PFSK-1 (cell line): ENCODE measurements at regions not wholly inside any gene's neighbourhood (a gene's known extent, or its start where the extent isn't known, plus 50 kb on each side); places are given as distances from the start of the nearest gene placed in this dataset.

ENCODE experiments used
- FOXP2 ChIP-seq: optimal IDR thresholded peaks from 2 replicates; pipeline ENCODE3; 2011; ENCODE audit warnings: borderline replicate concordance, control low read depth, inconsistent platforms; ENCODE audit not compliant: insufficient read depth; ENCODE audit errors: extremely low read length, extremely low read depth
- POLR2AphosphoS5 ChIP-seq: IDR thresholded peaks from 2 replicates; pipeline ENCODE4 v1.6.1; 2012; ENCODE audit warnings: low read depth, mild to moderate bottlenecking, control low read depth, low read length, moderate library complexity
- SIN3A ChIP-seq: IDR thresholded peaks from 2 replicates; pipeline ENCODE4 v1.6.1; 2012; ENCODE audit warnings: mild to moderate bottlenecking, low read length, moderate library complexity, borderline replicate concordance; ENCODE audit not compliant: insufficient read depth
- TAF1 ChIP-seq: IDR thresholded peaks from 2 replicates; pipeline ENCODE4 v1.6.1; 2012; ENCODE audit warnings: low read length, control low read depth, borderline replicate concordance; ENCODE audit not compliant: insufficient read depth
- TF ChIP-seq, protein P1 (sequence below), 2 experiments: IDR thresholded peaks; 2 replicates each; pipeline versions ENCODE4 v1.6.1 to v1.8.0; 2011 to 2012; ENCODE audit warnings: low read depth in 2 of 2, low read length in 2 of 2, control low read depth in 1 of 2, inconsistent platforms in 1 of 2, mild to moderate bottlenecking in 1 of 2, moderate library complexity in 1 of 2; ENCODE audit not compliant: insufficient read depth in 1 of 2

DNA sequence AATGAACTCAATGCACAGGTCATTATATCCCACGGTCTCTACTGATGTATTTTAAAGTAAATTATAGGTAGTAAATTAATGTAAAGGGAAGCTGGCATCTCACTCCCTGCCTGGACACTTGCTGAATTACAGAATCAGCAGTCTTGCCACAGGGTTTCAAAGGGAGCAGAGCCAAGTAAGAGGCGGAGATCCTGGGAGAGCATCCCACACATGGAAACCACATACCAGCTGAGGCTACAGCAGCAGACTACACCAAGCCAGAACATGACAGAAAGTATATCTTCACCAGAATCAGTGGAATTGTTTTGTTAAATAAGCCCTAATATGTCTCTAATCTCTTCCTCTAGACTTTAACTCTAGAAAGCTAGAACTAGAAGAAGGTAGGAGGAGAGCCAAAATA is 1689.2 kb upstream of the WWC1 start:
- TF ChIP-seq, protein P1, sequence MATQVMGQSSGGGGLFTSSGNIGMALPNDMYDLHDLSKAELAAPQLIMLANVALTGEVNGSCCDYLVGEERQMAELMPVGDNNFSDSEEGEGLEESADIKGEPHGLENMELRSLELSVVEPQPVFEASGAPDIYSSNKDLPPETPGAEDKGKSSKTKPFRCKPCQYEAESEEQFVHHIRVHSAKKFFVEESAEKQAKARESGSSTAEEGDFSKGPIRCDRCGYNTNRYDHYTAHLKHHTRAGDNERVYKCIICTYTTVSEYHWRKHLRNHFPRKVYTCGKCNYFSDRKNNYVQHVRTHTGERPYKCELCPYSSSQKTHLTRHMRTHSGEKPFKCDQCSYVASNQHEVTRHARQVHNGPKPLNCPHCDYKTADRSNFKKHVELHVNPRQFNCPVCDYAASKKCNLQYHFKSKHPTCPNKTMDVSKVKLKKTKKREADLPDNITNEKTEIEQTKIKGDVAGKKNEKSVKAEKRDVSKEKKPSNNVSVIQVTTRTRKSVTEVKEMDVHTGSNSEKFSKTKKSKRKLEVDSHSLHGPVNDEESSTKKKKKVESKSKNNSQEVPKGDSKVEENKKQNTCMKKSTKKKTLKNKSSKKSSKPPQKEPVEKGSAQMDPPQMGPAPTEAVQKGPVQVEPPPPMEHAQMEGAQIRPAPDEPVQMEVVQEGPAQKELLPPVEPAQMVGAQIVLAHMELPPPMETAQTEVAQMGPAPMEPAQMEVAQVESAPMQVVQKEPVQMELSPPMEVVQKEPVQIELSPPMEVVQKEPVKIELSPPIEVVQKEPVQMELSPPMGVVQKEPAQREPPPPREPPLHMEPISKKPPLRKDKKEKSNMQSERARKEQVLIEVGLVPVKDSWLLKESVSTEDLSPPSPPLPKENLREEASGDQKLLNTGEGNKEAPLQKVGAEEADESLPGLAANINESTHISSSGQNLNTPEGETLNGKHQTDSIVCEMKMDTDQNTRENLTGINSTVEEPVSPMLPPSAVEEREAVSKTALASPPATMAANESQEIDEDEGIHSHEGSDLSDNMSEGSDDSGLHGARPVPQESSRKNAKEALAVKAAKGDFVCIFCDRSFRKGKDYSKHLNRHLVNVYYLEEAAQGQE (IDR thresholded peaks at IDR 0.05; ENCODE audit: insufficient read depth in 1 of 2, low read depth in 2 of 2, low read length in 2 of 2) = no peak
- no peak for TF ChIP-seq SIN3A
- TF ChIP-seq TAF1 = no peak

DNA sequence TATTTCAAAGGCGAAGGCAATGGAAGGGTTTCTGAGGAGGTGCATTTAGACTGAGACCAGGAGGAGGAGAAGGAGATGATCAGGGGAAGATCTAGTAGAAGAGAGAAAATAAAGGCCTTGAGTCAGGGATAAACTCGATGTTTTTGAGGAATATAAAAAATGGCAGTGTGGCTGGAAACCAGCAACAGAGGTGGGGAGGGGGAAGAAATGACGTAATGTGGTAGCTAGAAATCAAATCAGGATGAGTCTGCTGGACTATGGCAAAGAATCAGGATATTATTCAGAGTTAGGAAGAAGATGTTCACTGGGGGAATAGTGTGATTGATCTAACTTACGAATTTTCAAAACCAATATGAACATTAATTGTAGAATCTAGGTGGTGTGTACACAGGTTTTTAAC is 1673.9 kb upstream of the WWC1 start:
- TF ChIP-seq TAF1 = no peak
- TF ChIP-seq POLR2AphosphoS5 = no peak

DNA sequence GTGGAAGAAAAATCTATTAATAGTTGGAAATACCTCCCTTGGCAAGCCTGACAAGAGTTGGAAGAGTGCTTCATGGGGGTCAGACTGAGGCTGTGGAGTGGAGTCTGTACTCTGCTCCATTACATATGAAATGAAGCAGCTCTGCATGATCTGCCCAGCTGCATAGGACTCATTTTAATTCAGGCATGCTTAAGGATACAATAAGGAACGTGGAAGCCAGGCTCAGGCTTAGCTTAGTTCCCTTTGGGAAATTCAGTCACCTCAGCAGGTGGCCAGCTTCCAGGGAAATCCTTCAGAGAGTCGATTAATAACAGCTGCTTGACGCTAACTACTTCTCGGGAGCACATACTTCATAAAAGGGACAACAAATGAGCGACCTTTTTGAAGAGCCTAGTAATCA is 1672.9 kb upstream of the WWC1 start:
- no peak for TF ChIP-seq FOXP2
- TF ChIP-seq, protein P1 (IDR thresholded peaks at IDR 0.05; ENCODE audit: insufficient read depth in 1 of 2, low read depth in 2 of 2, low read length in 2 of 2) = no peak
- no peak for TF ChIP-seq SIN3A
- no peak for TF ChIP-seq POLR2AphosphoS5
- no peak for TF ChIP-seq TAF1

DNA sequence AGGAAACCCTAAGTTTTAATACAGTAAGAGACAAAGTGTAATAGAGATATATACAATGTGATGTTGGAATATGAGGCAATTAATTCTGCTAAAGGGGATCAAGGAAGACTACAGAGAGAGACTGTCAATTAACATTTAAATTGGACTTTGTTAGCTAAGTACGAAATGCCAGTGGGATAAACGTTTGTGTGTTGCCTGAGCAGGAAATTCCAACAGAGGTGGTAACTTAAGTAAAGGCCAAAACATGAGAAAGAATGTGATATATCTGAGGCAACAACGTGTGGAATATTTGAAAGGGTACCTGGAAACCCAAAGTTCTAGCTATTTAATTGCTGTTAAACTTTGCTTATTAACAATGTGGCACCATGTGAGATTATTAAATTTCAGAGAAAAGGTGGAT is 1666.9 kb upstream of the WWC1 start:
- TF ChIP-seq SIN3A (no peak), POLR2AphosphoS5 (no peak), TAF1 (no peak), FOXP2 (no peak)
- TF ChIP-seq, protein P1 (IDR thresholded peaks at IDR 0.05; ENCODE audit: insufficient read depth in 1 of 2, low read depth in 2 of 2, low read length in 2 of 2) = no peak

DNA sequence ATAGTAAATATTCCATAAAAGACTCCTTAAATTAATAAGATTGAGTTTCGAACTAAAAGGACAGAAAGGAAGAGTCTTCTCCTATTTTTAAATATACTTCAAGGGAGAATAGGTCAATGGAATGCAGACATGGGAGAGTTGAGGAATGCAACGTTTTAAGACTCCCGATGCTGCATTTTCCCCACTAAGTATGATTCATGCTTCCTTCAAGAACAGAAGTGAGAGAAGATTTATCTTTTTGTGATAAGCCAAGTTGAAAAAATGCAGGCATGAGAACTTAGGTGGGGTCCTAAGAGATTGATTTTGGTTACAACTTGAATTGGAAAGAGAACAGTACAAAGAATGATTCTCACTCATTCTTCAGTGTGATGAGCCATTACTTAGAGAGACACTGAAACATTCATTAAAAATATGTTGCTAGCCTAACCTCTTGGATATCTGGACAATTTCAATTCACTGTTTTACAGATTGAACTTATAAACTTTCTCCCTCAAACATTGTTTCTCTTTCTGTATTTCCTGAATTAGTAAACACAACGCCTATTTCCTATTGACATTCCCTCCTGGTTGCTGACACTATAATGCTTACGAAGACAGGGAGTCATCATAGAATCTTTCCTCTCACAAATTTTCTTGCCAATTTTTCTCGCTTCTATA is 1666.1 kb upstream of the WWC1 start:
- TF ChIP-seq POLR2AphosphoS5 = no peak
- TF ChIP-seq, protein P1 (IDR thresholded peaks at IDR 0.05; ENCODE audit: insufficient read depth in 1 of 2, low read depth in 2 of 2, low read length in 2 of 2) = no peak
